GM18868 (cell line): ENCODE measurements at regions not wholly inside any gene's neighbourhood (a gene's known extent, or its start where the extent isn't known, plus 50 kb on each side); places are given as distances from the start of the nearest gene placed in this dataset.

ENCODE experiments used
- ATAC-seq: cut with Tn5 transposase; IDR thresholded peaks from one replicate; pipeline ENCODE4 v1.9.1; 2021; ENCODE audit warnings: mild to moderate bottlenecking, moderate library complexity; ENCODE audit not compliant: unreplicated experiment

DNA sequence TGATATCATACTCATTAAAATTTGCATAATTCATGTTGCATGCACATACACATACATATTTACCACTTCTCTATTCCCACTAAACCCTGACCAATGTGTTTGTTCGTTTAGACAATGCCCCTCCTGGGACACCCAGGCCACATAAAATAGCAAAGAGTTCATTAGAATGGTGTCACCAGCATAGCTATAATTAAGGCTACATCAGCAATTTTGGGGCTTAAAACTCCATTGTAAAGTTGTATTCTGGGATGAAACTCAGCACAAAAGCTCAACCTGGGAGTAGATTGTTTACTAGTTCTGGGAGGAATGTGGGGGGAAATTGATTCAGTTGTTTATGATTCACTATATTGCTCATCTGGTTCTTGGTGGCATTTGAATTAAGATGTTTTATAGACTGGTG lies 522.2 kb upstream of the SUCLG2 start:
- ATAC-seq: no peak

DNA sequence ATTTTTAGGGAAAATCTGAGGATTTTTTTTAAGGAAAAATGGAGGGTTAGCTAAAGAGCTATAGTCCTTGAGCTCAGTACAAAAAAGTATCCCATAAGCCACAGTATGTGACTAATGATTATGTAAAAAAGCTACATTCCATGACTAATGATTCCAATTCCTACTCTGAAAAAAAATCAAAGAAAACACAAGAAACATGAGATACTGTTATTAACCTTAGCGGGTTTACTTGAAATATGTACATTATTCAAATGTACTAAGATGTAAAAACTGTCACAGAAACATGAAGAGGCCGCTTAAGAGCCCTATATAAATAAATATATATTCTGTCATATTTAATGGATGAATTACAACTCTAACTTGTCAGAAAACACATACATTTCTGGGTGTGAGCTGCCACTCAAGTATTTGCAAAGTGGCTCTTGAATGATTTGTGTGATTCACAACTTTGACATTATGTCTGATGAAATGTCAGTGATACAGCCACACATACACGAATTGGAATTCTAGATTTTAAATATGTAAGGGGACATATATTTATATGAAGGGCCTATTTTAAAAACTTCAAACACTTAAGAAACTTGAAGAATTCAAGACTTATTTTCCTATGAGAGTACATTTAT lies 518.7 kb upstream of the SUCLG2 start:
- no peak for ATAC-seq

- no peak for ATAC-seq
Measured at GRCh38 chr3:68172039-68172438, 517.6 kb upstream of the SUCLG2 start.

DNA sequence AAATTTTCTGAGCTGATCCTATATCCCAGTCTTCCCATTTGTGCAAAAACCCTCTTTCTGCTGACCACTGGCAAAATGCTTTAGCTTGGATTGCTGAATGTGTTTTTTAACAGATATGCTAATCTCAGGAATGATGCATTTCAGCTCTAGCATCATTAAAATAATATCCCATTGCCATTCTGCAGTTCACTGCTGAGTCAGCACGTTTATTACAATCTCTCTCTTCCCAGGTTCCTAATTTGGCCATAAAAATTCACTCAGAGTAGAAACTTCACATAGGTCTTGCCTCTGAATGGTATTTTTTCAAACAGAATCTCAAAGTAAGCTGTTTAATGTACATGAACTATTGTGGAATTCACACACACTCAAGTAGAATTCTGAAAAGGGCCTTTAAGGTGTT lies 509.6 kb upstream of the SUCLG2 start:
- ATAC-seq: no peak

GRCh38 chr3:68163062-68163461 lies 508.6 kb upstream of the SUCLG2 start:
- ATAC-seq: no peak

DNA sequence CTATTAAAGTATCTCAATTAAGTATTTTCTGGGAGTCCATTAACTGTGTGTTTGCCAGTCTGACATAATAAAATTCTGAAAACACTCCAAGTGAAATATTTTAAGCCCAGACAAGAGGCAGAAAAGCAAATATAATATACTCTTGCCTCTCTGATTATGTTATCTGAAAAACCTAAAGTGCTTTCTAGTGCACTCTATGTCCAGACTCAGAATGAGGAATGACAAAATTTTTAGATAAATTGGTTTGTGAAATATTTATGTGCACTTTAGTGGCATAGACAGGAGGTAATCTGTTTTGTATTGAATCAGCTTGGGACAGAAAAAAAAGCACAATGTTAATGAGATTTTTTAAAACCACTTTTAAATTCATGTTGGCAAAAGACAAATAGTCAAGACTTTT lies 508.2 kb upstream of the SUCLG2 start:
- no peak for ATAC-seq

- no peak for ATAC-seq
Measured at GRCh38 chr3:68151359-68151758, 496.9 kb upstream of the SUCLG2 start.

DNA sequence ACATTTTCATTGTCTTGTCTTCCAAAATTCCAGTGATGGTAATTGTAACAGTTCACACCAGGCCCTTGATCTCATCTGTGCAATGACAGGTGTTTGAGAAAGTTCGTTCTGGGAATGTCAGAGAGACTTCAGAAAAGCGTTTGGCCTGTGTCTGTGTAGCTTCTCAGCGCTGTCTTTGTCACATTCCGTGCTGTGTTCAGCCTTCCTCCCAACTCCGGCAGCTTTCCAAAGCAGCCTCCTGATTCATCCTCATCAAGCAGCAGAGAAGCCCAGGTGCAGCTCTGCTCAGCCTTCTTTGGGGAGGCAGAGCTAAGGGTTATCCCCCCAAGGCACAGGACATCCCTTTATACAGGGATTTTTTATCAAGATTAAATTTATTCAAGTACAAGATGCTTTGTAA lies 494.0 kb upstream of the SUCLG2 start:
- no peak for ATAC-seq

DNA sequence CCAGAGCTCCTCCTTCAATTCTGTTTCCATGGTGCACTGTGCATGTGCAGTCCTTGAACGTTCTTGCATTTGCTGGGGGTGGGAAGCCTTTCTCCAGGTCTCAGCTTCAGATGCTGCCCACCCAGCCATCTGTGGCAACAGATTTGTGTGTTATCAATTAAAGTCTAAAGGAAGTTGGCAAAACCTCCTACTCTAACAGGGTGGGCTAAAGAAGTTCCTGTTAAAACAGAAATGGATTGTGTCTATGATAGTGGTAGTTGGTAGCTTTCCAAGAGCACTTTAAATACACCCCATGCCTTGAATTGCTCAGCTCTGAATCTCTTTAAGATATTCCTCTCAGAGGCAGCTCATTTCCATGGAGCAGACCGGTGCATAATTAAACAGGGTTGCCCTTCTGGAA lies 488.0 kb upstream of the SUCLG2 start:
- ATAC-seq: no peak

DNA sequence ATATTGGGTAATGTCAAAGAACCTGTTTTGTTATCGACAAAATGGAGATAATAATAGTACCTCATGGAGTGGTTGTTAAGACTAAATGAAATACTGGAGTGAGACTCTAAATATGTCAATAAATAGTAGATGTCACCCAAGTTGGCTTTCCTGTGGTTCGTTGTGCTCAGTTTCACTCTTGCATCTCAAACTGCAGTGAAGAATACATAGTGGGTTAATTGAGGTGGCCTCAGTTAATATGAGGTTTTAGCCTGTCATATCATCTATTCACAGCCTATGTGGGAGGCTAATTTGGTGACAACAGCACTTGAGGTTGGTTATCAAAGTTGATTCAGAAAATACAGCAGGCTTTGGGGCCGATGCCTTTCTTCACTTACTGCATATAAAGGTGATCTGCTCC lies 485.5 kb upstream of the SUCLG2 start:
- no peak for ATAC-seq

- ATAC-seq: no peak
Measured at GRCh38 chr3:68136411-68136810, 482.0 kb upstream of the SUCLG2 start.

- ATAC-seq: no peak
Measured at GRCh38 chr3:68135067-68135466, 480.7 kb upstream of the SUCLG2 start.

- ATAC-seq: no peak
Measured at GRCh38 chr3:68129065-68129464, 474.7 kb upstream of the SUCLG2 start.

DNA sequence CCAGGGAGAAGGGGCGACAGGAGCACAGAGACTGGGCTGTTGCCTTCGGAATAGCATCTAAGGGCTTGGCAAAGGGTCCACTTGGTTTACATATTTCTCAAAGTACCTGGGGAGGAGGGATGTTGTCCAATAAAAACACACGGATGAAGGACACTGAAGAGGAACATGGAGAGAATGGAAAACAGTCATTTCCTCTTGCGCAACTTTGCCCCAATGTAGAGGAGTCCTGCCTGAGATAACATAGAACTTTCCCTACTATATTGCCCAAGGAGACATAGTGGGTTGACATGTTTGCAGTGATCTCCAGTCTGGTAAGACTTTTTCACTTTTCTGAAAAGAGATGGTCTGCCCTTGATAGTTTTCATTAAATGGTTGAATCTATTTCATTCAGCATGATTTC lies 468.8 kb upstream of the SUCLG2 start:
- no peak for ATAC-seq

- no peak for ATAC-seq
Measured at GRCh38 chr3:68121287-68121686, 466.9 kb upstream of the SUCLG2 start.

DNA sequence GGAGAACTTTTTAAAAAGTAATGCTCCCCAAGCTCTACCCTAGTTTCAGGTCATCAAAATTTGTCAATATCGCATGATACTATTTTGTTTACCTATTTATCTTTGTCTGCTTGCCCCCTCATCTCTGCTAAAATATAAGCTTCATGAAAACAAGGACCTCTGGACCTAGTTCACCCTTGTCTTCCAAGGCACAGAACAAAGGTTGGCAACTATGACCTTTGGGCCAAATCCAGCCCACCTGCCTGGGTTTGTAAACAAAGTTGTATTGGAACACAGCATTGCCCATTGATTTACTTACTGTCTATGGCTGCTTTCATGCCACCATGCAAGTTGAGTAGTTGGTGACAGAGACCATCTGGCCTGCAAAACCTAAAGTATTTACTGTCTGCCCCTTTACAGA lies 462.2 kb upstream of the SUCLG2 start:
- no peak for ATAC-seq

GRCh38 chr3:68103811-68104210 lies 449.4 kb upstream of the SUCLG2 start:
- no peak for ATAC-seq

- ATAC-seq: no peak
Measured at GRCh38 chr3:68090571-68090970, 436.2 kb upstream of the SUCLG2 start.

DNA sequence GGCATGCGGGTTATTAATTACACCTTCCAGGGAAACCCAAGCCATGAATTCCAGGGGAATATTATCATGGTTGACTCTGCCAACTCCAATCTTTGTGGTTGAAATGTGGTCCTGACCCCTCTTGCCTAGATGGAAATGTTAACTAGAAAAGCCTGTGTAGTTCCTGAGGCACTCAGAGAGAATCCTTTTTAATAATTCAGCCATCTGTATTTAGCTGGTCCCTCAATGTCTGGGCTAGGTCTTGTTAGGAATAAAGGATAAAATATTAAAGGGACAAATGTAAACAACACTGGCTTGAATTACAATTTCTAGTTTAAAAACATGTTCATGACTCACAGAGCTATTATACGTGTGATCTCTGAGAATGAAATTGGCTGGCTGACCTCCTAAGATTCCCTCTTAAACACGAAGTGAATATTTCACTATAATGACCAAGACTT lies 435.2 kb upstream of the SUCLG2 start:
- ATAC-seq: no peak

DNA sequence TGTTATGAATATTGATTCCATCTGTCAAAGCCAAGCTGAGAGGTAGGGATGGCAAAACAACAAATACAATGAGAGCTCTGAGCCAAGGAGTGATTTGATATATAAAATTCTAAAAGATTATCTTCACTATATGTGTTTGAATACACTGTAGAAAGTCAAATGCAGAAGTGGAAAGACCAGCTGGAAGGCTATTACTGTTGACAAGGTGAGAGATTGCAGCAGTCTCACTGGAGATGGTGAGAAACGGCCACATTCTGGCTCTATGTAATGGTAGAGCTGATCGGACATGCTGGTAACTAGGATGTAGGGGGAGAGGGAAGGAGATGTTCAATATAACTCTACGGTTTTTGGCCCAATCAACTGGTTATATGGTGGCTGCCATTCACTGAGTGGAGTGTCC lies 434.2 kb upstream of the SUCLG2 start:
- ATAC-seq: no peak

- ATAC-seq: no peak
Measured at GRCh38 chr3:68088216-68088615, 433.8 kb upstream of the SUCLG2 start.

- no peak for ATAC-seq
Measured at GRCh38 chr3:68072062-68072461, 417.6 kb upstream of the SUCLG2 start.

GRCh38 chr3:68070186-68070585 lies 415.8 kb upstream of the SUCLG2 start:
- ATAC-seq: no peak
